LNCaP clone FGC (cell line): ENCODE measurements at regions not wholly inside any gene's neighbourhood (a gene's known extent, or its start where the extent isn't known, plus 50 kb on each side); places are given as distances from the start of the nearest gene placed in this dataset.

Experiments
- DNase-seq: peaks from one replicate; pipeline ENCODE4 v3.0.0-alpha.2; 2011; ENCODE audit warnings: low read depth
- H3K4me3 ChIP-seq: 2 replicates; pipeline ENCODE4 v1.5.1; 2011; ENCODE audit warnings: mild to moderate bottlenecking, low read depth, low read length, control low read depth
- TF ChIP-seq, protein P1 (sequence below): IDR thresholded peaks from 2 replicates; pipeline ENCODE4 v1.5.1; 2012; ENCODE audit warnings: mild to moderate bottlenecking; ENCODE audit not compliant: control insufficient read depth, insufficient read depth; ENCODE audit errors: extremely low read depth

DNA sequence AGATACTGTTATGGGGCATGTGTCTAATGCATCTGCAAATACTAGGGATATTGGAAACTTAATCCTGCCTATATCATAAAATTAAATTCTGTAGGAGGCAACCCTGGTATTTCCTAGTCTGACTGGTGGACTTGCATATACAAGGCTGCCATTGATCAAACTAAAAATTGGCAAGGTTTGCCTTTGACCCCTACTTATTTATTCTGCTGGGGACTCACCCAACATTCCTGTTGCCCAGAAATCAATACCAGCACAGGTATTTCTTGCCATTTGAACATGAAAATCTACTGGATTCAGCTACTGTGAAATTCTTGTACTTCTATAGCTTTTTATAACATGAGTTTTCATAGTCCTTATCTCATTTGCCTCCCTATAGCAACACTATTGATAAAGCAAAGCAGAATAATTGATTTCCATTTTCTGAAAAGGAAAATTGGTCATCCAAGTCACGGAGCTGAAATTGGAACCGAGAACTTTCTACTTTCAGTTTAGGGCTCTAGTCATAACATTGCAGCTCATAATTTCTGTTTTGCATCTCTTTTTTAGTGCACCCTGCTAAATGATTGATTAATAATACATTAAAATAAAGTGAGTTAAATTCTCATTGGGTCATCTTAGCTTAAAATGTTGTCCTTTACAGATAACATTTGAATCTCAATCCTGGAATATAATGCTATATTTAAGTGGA is 365.2 kb downstream of the MFSD1 start:
- no peak for DNase-seq
- TF ChIP-seq, protein P1, sequence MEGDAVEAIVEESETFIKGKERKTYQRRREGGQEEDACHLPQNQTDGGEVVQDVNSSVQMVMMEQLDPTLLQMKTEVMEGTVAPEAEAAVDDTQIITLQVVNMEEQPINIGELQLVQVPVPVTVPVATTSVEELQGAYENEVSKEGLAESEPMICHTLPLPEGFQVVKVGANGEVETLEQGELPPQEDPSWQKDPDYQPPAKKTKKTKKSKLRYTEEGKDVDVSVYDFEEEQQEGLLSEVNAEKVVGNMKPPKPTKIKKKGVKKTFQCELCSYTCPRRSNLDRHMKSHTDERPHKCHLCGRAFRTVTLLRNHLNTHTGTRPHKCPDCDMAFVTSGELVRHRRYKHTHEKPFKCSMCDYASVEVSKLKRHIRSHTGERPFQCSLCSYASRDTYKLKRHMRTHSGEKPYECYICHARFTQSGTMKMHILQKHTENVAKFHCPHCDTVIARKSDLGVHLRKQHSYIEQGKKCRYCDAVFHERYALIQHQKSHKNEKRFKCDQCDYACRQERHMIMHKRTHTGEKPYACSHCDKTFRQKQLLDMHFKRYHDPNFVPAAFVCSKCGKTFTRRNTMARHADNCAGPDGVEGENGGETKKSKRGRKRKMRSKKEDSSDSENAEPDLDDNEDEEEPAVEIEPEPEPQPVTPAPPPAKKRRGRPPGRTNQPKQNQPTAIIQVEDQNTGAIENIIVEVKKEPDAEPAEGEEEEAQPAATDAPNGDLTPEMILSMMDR = no peak
- H3K4me3 ChIP-seq = no peak overlapping the region

DNA sequence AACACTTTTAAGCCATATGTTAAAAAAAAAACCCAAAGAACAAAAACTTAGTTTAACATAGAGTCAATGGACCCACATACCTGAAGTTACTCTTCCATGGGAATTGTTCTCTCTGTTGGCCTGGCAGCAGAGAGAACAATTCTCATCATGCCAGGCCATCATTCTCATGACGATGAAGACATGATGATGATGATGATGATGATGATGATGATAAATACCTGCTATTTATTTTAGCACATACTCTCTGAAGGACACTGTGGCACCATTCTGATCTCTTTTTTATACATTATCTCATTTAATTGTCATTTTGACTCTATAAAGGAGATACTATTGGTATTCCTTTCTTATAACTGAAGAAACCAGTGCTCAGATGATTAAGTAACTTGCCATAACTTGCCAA is 366.9 kb downstream of the MFSD1 start:
- no peak for DNase-seq
- H3K4me3 ChIP-seq = no peak overlapping the region
- TF ChIP-seq, protein P1 = no peak

DNA sequence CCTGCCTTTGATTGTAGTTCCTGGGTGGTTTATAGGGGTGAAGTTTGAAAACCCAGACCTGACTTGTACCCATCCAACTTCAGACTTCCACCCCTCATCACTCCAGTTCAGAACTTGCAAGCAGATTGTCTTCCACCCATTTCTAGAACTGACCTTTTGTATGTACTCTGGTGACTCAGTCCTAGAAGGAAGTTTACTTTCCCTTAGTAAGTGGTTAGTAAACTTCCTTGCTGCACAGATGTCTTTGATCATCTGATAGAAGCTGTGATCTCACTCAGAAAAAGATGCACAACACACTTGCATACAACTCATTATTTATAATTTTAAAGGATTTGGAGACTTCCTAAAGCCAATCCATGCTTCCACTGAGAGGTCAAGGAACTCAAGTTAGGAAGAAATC is 368.0 kb downstream of the MFSD1 start:
- no peak overlapping the region for H3K4me3 ChIP-seq
- peak; percentile 23 for DNase-seq
- TF ChIP-seq, protein P1 = no peak

DNA sequence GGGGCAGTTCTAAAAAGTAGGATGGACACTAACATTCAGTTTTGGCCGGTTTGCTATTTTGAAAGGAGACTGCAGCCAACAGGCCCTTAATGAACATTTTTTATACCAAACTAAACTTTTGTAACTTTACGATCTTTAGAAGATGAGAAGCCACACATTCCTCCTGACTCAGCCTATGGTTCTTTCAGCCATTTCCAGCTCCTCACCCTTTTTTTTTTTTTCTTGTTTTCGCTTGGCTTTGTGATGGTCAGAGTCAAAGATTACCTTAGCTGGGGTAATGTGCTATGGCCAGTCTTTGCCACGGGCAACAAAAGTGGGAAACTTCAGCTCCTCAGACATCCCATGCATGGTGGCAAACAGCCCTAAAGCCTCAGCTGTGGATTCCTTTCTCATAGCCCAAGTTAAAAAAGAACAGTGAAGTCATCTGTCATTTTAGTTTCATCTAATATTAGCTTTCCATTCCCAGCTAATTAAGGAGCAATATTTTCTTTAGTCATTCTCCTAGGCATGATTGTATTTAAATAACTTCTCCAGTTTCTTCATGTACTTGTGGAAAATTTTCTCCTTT is 368.7 kb downstream of the MFSD1 start:
- DNase-seq = no peak
- H3K4me3 ChIP-seq = no peak overlapping the region
- TF ChIP-seq, protein P1 = no peak

DNA sequence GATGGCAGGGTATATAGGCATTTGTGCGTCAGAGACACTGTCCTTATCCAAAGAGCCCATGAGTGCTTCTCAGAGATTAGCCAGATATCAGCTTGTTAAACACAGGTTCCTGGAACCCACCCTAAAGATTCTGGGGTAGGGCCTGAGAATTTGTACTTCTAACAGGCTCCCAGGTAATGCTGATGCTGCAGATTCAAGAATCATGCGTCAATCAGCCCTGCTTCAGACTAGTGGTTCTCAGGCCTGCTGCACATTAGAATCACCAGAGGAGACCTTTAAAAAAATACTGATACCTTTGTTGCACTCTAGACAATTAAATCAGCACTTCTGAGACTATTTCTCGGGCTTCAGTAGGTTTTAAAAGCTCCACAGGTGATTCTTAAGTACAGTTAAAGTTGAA is 369.5 kb downstream of the MFSD1 start:
- H3K4me3 ChIP-seq = no peak overlapping the region
- DNase-seq = no peak
- TF ChIP-seq, protein P1 = no peak

DNA sequence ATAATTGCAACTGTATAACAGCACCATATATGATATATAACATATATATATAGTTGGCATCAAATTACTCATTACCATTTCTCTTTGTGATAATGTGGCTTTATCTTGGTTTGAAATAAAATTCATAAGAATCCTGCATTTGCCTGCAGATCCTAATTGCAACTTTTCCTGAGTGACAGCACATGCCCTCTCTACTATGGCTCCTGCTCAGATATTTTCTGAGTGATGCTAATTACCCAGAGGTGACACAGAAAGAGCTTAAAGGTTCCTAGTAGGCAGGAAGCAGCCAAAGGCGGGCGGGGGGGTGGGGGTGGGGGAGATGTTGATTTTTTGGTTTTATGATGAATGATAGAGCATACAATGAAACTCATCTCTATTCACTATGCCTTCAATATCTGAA is 370.6 kb downstream of the MFSD1 start:
- TF ChIP-seq, protein P1 = no peak
- H3K4me3 ChIP-seq = no peak overlapping the region

More for the DNA sequence above, 370.6 kb downstream of the MFSD1 start:
- no peak for DNase-seq
